Lower leg skin (tissue), 4 donors: ENCODE measurements at regions not wholly inside any gene's neighbourhood (a gene's known extent, or its start where the extent isn't known, plus 50 kb on each side); places are given as distances from the start of the nearest gene placed in this dataset.

Experiments
- DNase-seq, 2 donors: peaks; one replicate each; pipeline ENCODE4 v3.0.0-alpha.2; 2019; ENCODE audit warnings: low spot score in 2 of 2
- H3K4me3 ChIP-seq: fragments of 200-600 bp; sonication (generic); 2 replicates; pipeline ENCODE4 v1.5.1; 2017; ENCODE audit warnings: mild to moderate bottlenecking, low read depth; ENCODE audit not compliant: poor library complexity, severe bottlenecking
- CTCF ChIP-seq, 3 donors: fragments of 450-650 bp; IDR thresholded peaks; one replicate each; pipeline ENCODE4 v1.5.1; 2016; ENCODE audit warnings: antibody characterized with exemption in 3 of 3, mild to moderate bottlenecking in 3 of 3, moderate library complexity in 2 of 3
- POLR2A ChIP-seq, 2 donors: fragments of 450-650 bp; IDR thresholded peaks; one replicate each; pipeline ENCODE4 v1.6.1; 2016 to 2017; ENCODE audit warnings: antibody characterized with exemption in 2 of 2, mild to moderate bottlenecking in 1 of 2, moderate library complexity in 1 of 2
- WGBS, 2 donors: methylation state at CpG; one replicate each; pipeline ENCODE4 v1.1.5; 2018; 5-methylcytosine and 5-hydroxymethylcytosine counted together
- intact Hi-C: fragments of 100-400 bp; cut with DNase I; formaldehyde crosslinking; loops from one replicate; pipeline ENCODE4 v1.15.0; 2023; ENCODE audit warnings: low total_unique reads

- TF ChIP-seq CTCF (IDR thresholded peaks at IDR 0.05) (no peak), POLR2A (IDR thresholded peaks at IDR 0.05) (no peak)
- intact Hi-C loops, result no loop called here
- H3K4me3 ChIP-seq, result no peak overlapping the region
- DNase-seq, result no peak
- 48 to 50% methylated on average over 1 of the region's 1 CpG for WGBS, 2 donors
These were observed 82.0 kb upstream of the WWC1 start for GRCh38 chr5:168209244-168209995.

GRCh38 chr5:168209997-168210396, 81.4 kb upstream of the WWC1 start:
- 55 to 67% methylated on average over 3 of the region's 3 CpGs for WGBS, 2 donors
- TF ChIP-seq POLR2A (IDR thresholded peaks at IDR 0.05), result no peak
- TF ChIP-seq CTCF (IDR thresholded peaks at IDR 0.05), result no peak
- no peak for DNase-seq
- no peak overlapping the region for H3K4me3 ChIP-seq
- intact Hi-C loops, result no loop called here

- TF ChIP-seq CTCF (IDR thresholded peaks at IDR 0.05) (no peak), POLR2A (IDR thresholded peaks at IDR 0.05) (no peak)
- H3K4me3 ChIP-seq, result no peak overlapping the region
- intact Hi-C loops, result no loop called here
- no peak for DNase-seq
These were observed 80.2 kb upstream of the WWC1 start for GRCh38 chr5:168211245-168211644.

GRCh38 chr5:168211936-168212335, 79.5 kb upstream of the WWC1 start:
- no peak overlapping the region for H3K4me3 ChIP-seq
- no peak for DNase-seq
- WGBS, 2 donors, result 91 to 94% methylated on average over 6 of the region's 6 CpGs
- intact Hi-C loops, result no loop called here
- no peak for TF ChIP-seq CTCF (IDR thresholded peaks at IDR 0.05)

- WGBS, 2 donors, result 93 to 97% methylated on average over 3 of the region's 3 CpGs
- no peak overlapping the region for H3K4me3 ChIP-seq
- no peak for TF ChIP-seq POLR2A (IDR thresholded peaks at IDR 0.05)
- no peak for DNase-seq
- intact Hi-C loops, result no loop called here
These were observed 77.4 kb upstream of the WWC1 start for GRCh38 chr5:168214071-168214470.

GRCh38 chr5:168214886-168215285, 76.6 kb upstream of the WWC1 start:
- no peak for TF ChIP-seq POLR2A (IDR thresholded peaks at IDR 0.05)
- no peak for TF ChIP-seq CTCF (IDR thresholded peaks at IDR 0.05)
- no peak overlapping the region for H3K4me3 ChIP-seq
- 93 to 98% methylated on average over 13 of the region's 13 CpGs for WGBS, 2 donors
- no peak for DNase-seq
- intact Hi-C loops, result no loop called here
